K562 (cell line): ENCODE measurements at regions not wholly inside any gene's neighbourhood (a gene's known extent, or its start where the extent isn't known, plus 50 kb on each side); places are given as distances from the start of the nearest gene placed in this dataset.

Experiments used
- ARID3B ChIP-seq: fragments of 250-450 bp; sonication (Bioruptor Pico); IDR thresholded peaks from 2 replicates; pipeline ENCODE4 v1.4.0; 2020; ENCODE audit warnings: borderline replicate concordance
- ELF4 ChIP-seq: fragments of 450-650 bp; formaldehyde crosslinking; IDR thresholded peaks from 2 replicates; pipeline ENCODE4 v1.4.0; 2022; ENCODE audit warnings: missing genetic modification characterization
- HNRNPL ChIP-seq: fragments of 200-400 bp; formaldehyde crosslinking; IDR thresholded peaks from 2 replicates; pipeline ENCODE4 v1.6.1; 2017; ENCODE audit warnings: low read depth, mild to moderate bottlenecking, low read length
- KAT2B ChIP-seq: IDR thresholded peaks from one replicate; pipeline ENCODE4 v1.6.1; 2012; ENCODE audit warnings: low read depth, mild to moderate bottlenecking, control low read depth, inconsistent platforms, low read length, moderate library complexity
- MXI1 ChIP-seq: IDR thresholded peaks from 2 replicates; pipeline ENCODE4 v1.6.1; 2011; ENCODE audit warnings: low read depth, mild to moderate bottlenecking, improper control_type of control experiment, low read length
- POLR2A ChIP-seq: fragments of 450-650 bp; conservative IDR thresholded peaks from 2 replicates; pipeline ENCODE4 v1.6.1; 2016
- REST ChIP-seq, 2 experiments: fragments of 450-650 bp; formaldehyde crosslinking in 1 of 2; IDR thresholded peaks; 2 replicates each; pipeline versions ENCODE4 v1.4.0 to v1.6.1; 2014 to 2020; ENCODE audit warnings: mild to moderate bottlenecking in 2 of 2, borderline replicate concordance in 1 of 2, low read depth in 1 of 2
- RHOXF2B ChIP-seq: fragments of 250-450 bp; sonication (Bioruptor Pico); conservative IDR thresholded peaks from 2 replicates; pipeline ENCODE4 v1.5.1; 2021
- SRSF9 ChIP-seq: fragments of 200-400 bp; formaldehyde crosslinking; IDR thresholded peaks from 2 replicates; pipeline ENCODE4 v1.6.1; 2017; ENCODE audit warnings: low read depth, low read length, borderline replicate concordance
- TAF1 ChIP-seq: IDR thresholded peaks from 2 replicates; pipeline ENCODE4 v1.6.1; 2011; ENCODE audit warnings: mild to moderate bottlenecking, low read length, moderate library complexity; ENCODE audit not compliant: insufficient read depth, control insufficient read depth, severe bottlenecking; ENCODE audit errors: extremely low read depth
- YBX1 ChIP-seq: fragments of 450-650 bp; IDR thresholded peaks from 2 replicates; pipeline ENCODE4 v1.7.1; 2016; ENCODE audit warnings: mild to moderate bottlenecking
- TF ChIP-seq, protein P1 (sequence below), 3 experiments: IDR thresholded peaks in 2 of 3; conservative IDR thresholded peaks in 1 of 3; 2 replicates each; pipeline ENCODE4 v1.5.1; 2011 to 2012; ENCODE audit warnings: low read length in 3 of 3, mild to moderate bottlenecking in 3 of 3, control low read depth in 2 of 3, improper control_type of control experiment in 1 of 3, inconsistent platforms in 1 of 3, low read depth in 1 of 3, mixed read lengths in 1 of 3, moderate library complexity in 1 of 3; ENCODE audit not compliant: insufficient read depth in 2 of 3

- TF ChIP-seq, protein P1, sequence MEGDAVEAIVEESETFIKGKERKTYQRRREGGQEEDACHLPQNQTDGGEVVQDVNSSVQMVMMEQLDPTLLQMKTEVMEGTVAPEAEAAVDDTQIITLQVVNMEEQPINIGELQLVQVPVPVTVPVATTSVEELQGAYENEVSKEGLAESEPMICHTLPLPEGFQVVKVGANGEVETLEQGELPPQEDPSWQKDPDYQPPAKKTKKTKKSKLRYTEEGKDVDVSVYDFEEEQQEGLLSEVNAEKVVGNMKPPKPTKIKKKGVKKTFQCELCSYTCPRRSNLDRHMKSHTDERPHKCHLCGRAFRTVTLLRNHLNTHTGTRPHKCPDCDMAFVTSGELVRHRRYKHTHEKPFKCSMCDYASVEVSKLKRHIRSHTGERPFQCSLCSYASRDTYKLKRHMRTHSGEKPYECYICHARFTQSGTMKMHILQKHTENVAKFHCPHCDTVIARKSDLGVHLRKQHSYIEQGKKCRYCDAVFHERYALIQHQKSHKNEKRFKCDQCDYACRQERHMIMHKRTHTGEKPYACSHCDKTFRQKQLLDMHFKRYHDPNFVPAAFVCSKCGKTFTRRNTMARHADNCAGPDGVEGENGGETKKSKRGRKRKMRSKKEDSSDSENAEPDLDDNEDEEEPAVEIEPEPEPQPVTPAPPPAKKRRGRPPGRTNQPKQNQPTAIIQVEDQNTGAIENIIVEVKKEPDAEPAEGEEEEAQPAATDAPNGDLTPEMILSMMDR (IDR thresholded peaks at IDR 0.05 in 2 of 3, conservative IDR thresholded peaks at IDR 0.05 in 1 of 3; ENCODE audit: insufficient read depth in 2 of 3, low read depth in 1 of 3, low read length in 3 of 3) = no peak
- TF ChIP-seq POLR2A (no peak), ELF4 (no peak), YBX1 (no peak), TAF1 (no peak), ARID3B (CRISPR knock-in tag) (no peak), KAT2B (no peak), HNRNPL (no peak), REST (IDR thresholded peaks at IDR 0.05; ENCODE audit: borderline replicate concordance) (no peak), REST (CRISPR knock-in tag; IDR thresholded peaks at IDR 0.05; ENCODE audit: low read depth) (no peak), MXI1 (no peak), RHOXF2B (CRISPR knock-in tag) (no peak), SRSF9 (no peak)
These were observed 55.0 kb upstream of the MARCHF11 start for GRCh38 chr5:16234598-16234997.
